OCI-LY3 (cell line): ENCODE measurements at regions not wholly inside any gene's neighbourhood (a gene's known extent, or its start where the extent isn't known, plus 50 kb on each side); places are given as distances from the start of the nearest gene placed in this dataset.

Experiments used
- EZH2phosphoT487 ChIP-seq: fragments of 200-600 bp; shearing (Covaris generic); IDR thresholded peaks from 2 replicates; pipeline ENCODE4 v1.6.1; 2018; ENCODE audit warnings: antibody characterized with exemption, mixed run types, low read depth
- TF ChIP-seq, protein P1 (sequence below): fragments of 200-600, 300-600 bp; sonication (generic); IDR thresholded peaks from 2 replicates; pipeline ENCODE4 v1.5.1; 2014; ENCODE audit warnings: antibody characterized with exemption, low read length, low read depth

DNA sequence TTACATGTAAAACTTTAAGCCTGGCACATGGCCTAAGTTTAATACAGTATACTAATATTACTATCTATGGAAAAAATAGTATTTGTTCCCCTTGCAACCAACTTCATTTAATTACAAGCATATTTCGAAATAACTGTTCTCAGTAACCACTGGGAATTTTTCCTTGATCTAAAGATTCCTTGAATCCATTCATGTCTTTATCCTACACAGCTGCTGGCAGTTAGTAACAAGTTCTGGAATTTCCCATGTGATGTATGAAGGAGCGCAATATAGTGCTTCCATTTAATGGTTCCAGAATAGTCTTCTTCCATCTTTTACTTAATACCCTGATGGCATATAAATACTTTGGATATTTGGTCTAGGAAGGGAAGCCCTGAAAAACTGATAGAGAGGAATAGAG lies 136.5 kb downstream of the AASDH start:
- TF ChIP-seq, protein P1, sequence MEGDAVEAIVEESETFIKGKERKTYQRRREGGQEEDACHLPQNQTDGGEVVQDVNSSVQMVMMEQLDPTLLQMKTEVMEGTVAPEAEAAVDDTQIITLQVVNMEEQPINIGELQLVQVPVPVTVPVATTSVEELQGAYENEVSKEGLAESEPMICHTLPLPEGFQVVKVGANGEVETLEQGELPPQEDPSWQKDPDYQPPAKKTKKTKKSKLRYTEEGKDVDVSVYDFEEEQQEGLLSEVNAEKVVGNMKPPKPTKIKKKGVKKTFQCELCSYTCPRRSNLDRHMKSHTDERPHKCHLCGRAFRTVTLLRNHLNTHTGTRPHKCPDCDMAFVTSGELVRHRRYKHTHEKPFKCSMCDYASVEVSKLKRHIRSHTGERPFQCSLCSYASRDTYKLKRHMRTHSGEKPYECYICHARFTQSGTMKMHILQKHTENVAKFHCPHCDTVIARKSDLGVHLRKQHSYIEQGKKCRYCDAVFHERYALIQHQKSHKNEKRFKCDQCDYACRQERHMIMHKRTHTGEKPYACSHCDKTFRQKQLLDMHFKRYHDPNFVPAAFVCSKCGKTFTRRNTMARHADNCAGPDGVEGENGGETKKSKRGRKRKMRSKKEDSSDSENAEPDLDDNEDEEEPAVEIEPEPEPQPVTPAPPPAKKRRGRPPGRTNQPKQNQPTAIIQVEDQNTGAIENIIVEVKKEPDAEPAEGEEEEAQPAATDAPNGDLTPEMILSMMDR = no peak
- TF ChIP-seq EZH2phosphoT487 = no peak
